H1 (cell line): ENCODE measurements at regions not wholly inside any gene's neighbourhood (a gene's known extent, or its start where the extent isn't known, plus 50 kb on each side); places are given as distances from the start of the nearest gene placed in this dataset.

Experiments
- BCL11A ChIP-seq, 2 experiments: IDR thresholded peaks; one replicate each; pipeline ENCODE4 v1.6.1; 2011; ENCODE audit warnings: low read depth in 2 of 2, low read length in 2 of 2, mild to moderate bottlenecking in 2 of 2
- EGR1 ChIP-seq: IDR thresholded peaks from 2 replicates; pipeline ENCODE4 v1.6.1; 2011; ENCODE audit warnings: low read depth, low read length, borderline replicate concordance
- HDAC2 ChIP-seq, 2 experiments: fragments of 300-600 bp in 1 of 2; sonication (generic) in 1 of 2; IDR thresholded peaks; 2 replicates each; pipeline ENCODE4 v1.6.1; 2011 to 2012; ENCODE audit warnings: low read depth in 2 of 2, low read length in 2 of 2, mild to moderate bottlenecking in 2 of 2, moderate library complexity in 2 of 2, borderline replicate concordance in 1 of 2, inconsistent platforms in 1 of 2
- KDM1A ChIP-seq: fragments of 200-600, 300-600 bp; sonication (generic); IDR thresholded peaks from 2 replicates; pipeline ENCODE4 v1.7.1; 2016; ENCODE audit warnings: mild to moderate bottlenecking, low read length, borderline replicate concordance
- RAD21 ChIP-seq, 2 experiments: IDR thresholded peaks in 1 of 2; conservative IDR thresholded peaks in 1 of 2; 2 replicates each; pipeline ENCODE4 v1.6.1; 2011; ENCODE audit warnings: low read depth in 2 of 2, low read length in 2 of 2, improper control_type of control experiment in 1 of 2, inconsistent platforms in 1 of 2, mild to moderate bottlenecking in 1 of 2, moderate library complexity in 1 of 2
- RBBP5 ChIP-seq: IDR thresholded peaks from 2 replicates; pipeline ENCODE4 v1.7.1; 2012; ENCODE audit warnings: low read depth, mild to moderate bottlenecking, inconsistent platforms, low read length, moderate library complexity, borderline replicate concordance
- SIN3A ChIP-seq, 2 experiments: IDR thresholded peaks in 1 of 2; conservative IDR thresholded peaks in 1 of 2; 2 replicates each; pipeline ENCODE4 v1.6.1; 2011 to 2012; ENCODE audit warnings: low read length in 2 of 2, improper control_type of control experiment in 1 of 2, low read depth in 1 of 2, mild to moderate bottlenecking in 1 of 2
- TF ChIP-seq, protein P1 (sequence below), 3 experiments: IDR thresholded peaks; 1 replicate in 2 of 3; 2 replicates in 1 of 3; pipeline versions ENCODE4 v1.5.1 to v1.6.1; 2011; ENCODE audit warnings: low read length in 3 of 3, mild to moderate bottlenecking in 3 of 3, inconsistent platforms in 2 of 3, low read depth in 1 of 3, moderate library complexity in 1 of 3; ENCODE audit not compliant: insufficient read depth in 1 of 3; ENCODE audit errors: control extremely low read depth in 1 of 3

DNA sequence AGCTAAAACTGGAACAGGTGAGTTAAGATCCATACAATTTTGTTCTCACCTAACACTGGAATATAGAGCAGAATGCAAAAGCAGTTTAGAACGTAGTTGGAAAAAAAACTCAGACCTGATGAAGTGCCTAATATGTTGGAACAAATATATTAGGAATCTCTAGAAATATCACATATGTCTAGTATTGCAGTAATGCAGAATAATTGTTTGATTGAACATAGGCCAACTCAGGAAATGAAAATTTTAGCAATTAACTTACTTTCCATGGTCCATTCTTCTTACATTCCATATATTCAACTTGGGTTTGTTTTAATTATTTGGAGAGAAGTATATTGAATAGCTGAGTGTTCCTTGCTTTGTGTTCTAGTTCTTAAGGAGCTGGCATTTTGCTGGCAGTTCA lies 111.8 kb upstream of the ADAMTSL1 start (continued):
- TF ChIP-seq, protein P1, sequence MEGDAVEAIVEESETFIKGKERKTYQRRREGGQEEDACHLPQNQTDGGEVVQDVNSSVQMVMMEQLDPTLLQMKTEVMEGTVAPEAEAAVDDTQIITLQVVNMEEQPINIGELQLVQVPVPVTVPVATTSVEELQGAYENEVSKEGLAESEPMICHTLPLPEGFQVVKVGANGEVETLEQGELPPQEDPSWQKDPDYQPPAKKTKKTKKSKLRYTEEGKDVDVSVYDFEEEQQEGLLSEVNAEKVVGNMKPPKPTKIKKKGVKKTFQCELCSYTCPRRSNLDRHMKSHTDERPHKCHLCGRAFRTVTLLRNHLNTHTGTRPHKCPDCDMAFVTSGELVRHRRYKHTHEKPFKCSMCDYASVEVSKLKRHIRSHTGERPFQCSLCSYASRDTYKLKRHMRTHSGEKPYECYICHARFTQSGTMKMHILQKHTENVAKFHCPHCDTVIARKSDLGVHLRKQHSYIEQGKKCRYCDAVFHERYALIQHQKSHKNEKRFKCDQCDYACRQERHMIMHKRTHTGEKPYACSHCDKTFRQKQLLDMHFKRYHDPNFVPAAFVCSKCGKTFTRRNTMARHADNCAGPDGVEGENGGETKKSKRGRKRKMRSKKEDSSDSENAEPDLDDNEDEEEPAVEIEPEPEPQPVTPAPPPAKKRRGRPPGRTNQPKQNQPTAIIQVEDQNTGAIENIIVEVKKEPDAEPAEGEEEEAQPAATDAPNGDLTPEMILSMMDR (IDR thresholded peaks at IDR 0.05; ENCODE audit: control extremely low read depth in 1 of 3, insufficient read depth in 1 of 3, low read depth in 1 of 3, low read length in 3 of 3) = no peak
- TF ChIP-seq EGR1 (no peak), KDM1A (no peak), SIN3A (conservative IDR thresholded peaks at IDR 0.05 in 1 of 2, IDR thresholded peaks at IDR 0.05 in 1 of 2; ENCODE audit: low read depth in 1 of 2, low read length in 2 of 2) (no peak), BCL11A (IDR thresholded peaks at IDR 0.05; ENCODE audit: low read depth in 2 of 2, low read length in 2 of 2) (no peak), RBBP5 (no peak), HDAC2 (IDR thresholded peaks at IDR 0.05; ENCODE audit: borderline replicate concordance in 1 of 2, low read depth in 2 of 2, low read length in 2 of 2) (no peak), RAD21 (IDR thresholded peaks at IDR 0.05 in 1 of 2, conservative IDR thresholded peaks at IDR 0.05 in 1 of 2; ENCODE audit: low read depth in 2 of 2, low read length in 2 of 2) (no peak)
